B cell (primary cell): ENCODE measurements at regions not wholly inside any gene's neighbourhood (a gene's known extent, or its start where the extent isn't known, plus 50 kb on each side); places are given as distances from the start of the nearest gene placed in this dataset.

Experiments used
- ATAC-seq: fragments of 200-7000 bp; cut with Tn5 transposase; one replicate; pipeline ENCODE4 v1.10.0; 2021; ENCODE audit warnings: low read depth, mild to moderate bottlenecking, moderate number of reproducible peaks, moderate library complexity
- CTCF ChIA-PET: fragments of 350-600 bp; sonication (Branson Sonifier 250); formaldehyde crosslinking; loops from one replicate; lab custom pipeline; 2021; ENCODE audit warnings: antibody characterized with exemption, inconsistent platforms; lab: Charles Lee
- POLR2A ChIA-PET: fragments of 350-600 bp; sonication (Branson Sonifier 250); formaldehyde crosslinking; loops from one replicate; lab custom pipeline; 2021; ENCODE audit warnings: antibody characterized with exemption; lab: Charles Lee
- DNase-seq: peaks from one replicate; pipeline ENCODE4 v3.0.0; 2013
- H2AFZ ChIP-seq: 2 replicates; pipeline ENCODE4 v1.6.1; 2012; ENCODE audit warnings: mild to moderate bottlenecking, low read depth, low read length; ENCODE audit not compliant: insufficient read depth, poor library complexity, severe bottlenecking
- H3K27ac ChIP-seq, 2 donors: 1 replicate in 1 of 2; 2 replicates in 1 of 2; pipeline ENCODE4 v1.5.1; 2012 to 2013; ENCODE audit warnings: low read length in 2 of 2, mild to moderate bottlenecking in 2 of 2, moderate library complexity in 1 of 2
- H3K27me3 ChIP-seq, 4 experiments: fragments of 200-600 bp in 1 of 4; sonication (generic) in 1 of 4; replicated peaks in 1 of 4; 1 replicate in 2 of 4; 2 replicates in 2 of 4; pipeline versions ENCODE4 v1.6.1 to v1.7.0; 2013 to 2016; ENCODE audit warnings: low read length in 3 of 4, mild to moderate bottlenecking in 2 of 4, mixed read lengths in 1 of 4, moderate library complexity in 1 of 4; ENCODE audit not compliant: insufficient read depth in 4 of 4, control insufficient read depth in 3 of 4; ENCODE audit errors: control extremely low read depth in 1 of 4
- H3K36me3 ChIP-seq, 2 experiments: replicated peaks in 1 of 2; 1 replicate in 1 of 2; 2 replicates in 1 of 2; pipeline versions ENCODE4 v1.6.1 to v1.7.1; 2013; ENCODE audit warnings: low read length in 1 of 2; ENCODE audit not compliant: insufficient read depth in 2 of 2, control insufficient read depth in 1 of 2; ENCODE audit errors: control extremely low read depth in 1 of 2, extremely low read depth in 1 of 2
- H3K4me1 ChIP-seq, 2 donors: fragments of 200-600 bp in 1 of 2; sonication (generic) in 1 of 2; 1 replicate in 1 of 2; 2 replicates in 1 of 2; pipeline versions ENCODE4 v1.5.1 to v1.6.1; 2013 to 2017; ENCODE audit warnings: low read length in 2 of 2; ENCODE audit not compliant: control insufficient read depth in 2 of 2, insufficient read depth in 2 of 2
- H3K4me2 ChIP-seq: replicated peaks from 2 replicates; pipeline ENCODE3; 2012; ENCODE audit warnings: mild to moderate bottlenecking, low read depth, low read length; ENCODE audit not compliant: poor library complexity, severe bottlenecking
- H3K4me3 ChIP-seq, 5 experiments: fragments of 200-600 bp in 1 of 5; sonication (generic) in 1 of 5; 1 replicate in 3 of 5; 2 replicates in 2 of 5; pipeline versions ENCODE4 v1.5.1 to v1.7.0; 2011 to 2016; ENCODE audit warnings: low read length in 4 of 5, mild to moderate bottlenecking in 4 of 5, low read depth in 2 of 5, control low read depth in 1 of 5, moderate library complexity in 1 of 5; ENCODE audit not compliant: insufficient read depth in 1 of 5; ENCODE audit errors: control extremely low read depth in 1 of 5, extremely low read depth in 1 of 5
- H3K79me2 ChIP-seq: fragments of 200-600 bp; sonication (generic); one replicate; pipeline ENCODE4 v1.6.0; 2016; ENCODE audit warnings: low read length; ENCODE audit not compliant: control insufficient read depth, insufficient read depth
- H3K9ac ChIP-seq: fragments of 200-600 bp; sonication (generic); 2 replicates; pipeline ENCODE4 v1.6.1; 2017; ENCODE audit warnings: mild to moderate bottlenecking, low read length, moderate library complexity
- H3K9me3 ChIP-seq, 3 donors: one replicate each; pipeline versions ENCODE4 v1.6.1 to v1.7.1; 2013; ENCODE audit warnings: low read length in 2 of 3; ENCODE audit not compliant: control insufficient read depth in 2 of 3, insufficient read depth in 1 of 3; ENCODE audit errors: control extremely low read depth in 1 of 3
- H4K20me1 ChIP-seq: 2 replicates; pipeline ENCODE4 v1.6.0; 2012; ENCODE audit warnings: mild to moderate bottlenecking, low read length; ENCODE audit not compliant: insufficient read depth, control insufficient read depth, poor library complexity, severe bottlenecking
- H3K27ac Mint-ChIP-seq: one replicate; pipeline ENCODE4 v1.8.0; 2021; ENCODE audit warnings: mixed read lengths
- H3K27me3 Mint-ChIP-seq: one replicate; pipeline ENCODE4 v1.8.0; 2021; ENCODE audit warnings: mixed read lengths
- H3K4me1 Mint-ChIP-seq: one replicate; pipeline ENCODE4 v1.8.0; 2021; ENCODE audit warnings: mixed read lengths
- H3K4me3 Mint-ChIP-seq: one replicate; pipeline ENCODE4 v1.8.0; 2021; ENCODE audit warnings: mixed read lengths
- H3K9me3 Mint-ChIP-seq: one replicate; pipeline ENCODE4 v1.8.0; 2022; ENCODE audit warnings: mixed read lengths; ENCODE audit not compliant: insufficient read depth
- CTCF ChIP-seq: fragments of 200-600 bp; IDR thresholded peaks from one replicate; pipeline ENCODE4 v1.8.0; 2022; ENCODE audit warnings: antibody characterized with exemption, mild to moderate bottlenecking
- EZH2 ChIP-seq: IDR thresholded peaks from 2 replicates; pipeline ENCODE4 v1.6.1; 2012; ENCODE audit warnings: borderline replicate concordance, low read depth, mild to moderate bottlenecking, moderate library complexity, low read length; ENCODE audit not compliant: insufficient read depth, poor library complexity, severe bottlenecking
- WGBS: methylation state at CpG from one replicate; pipeline ENCODE4 v1.1.5; 2013; ENCODE audit warnings: missing lambda C conversion rate; ENCODE audit not compliant: insufficient coverage; 5-methylcytosine and 5-hydroxymethylcytosine counted together
- intact Hi-C: fragments of 100-400 bp; cut with micrococcal nuclease; formaldehyde crosslinking; loops from one replicate; pipeline ENCODE4 v1.10.0; 2022

- H3K4me1 ChIP-seq: no peaks in the 10 kb centered on the region
- Mint-ChIP-seq H3K4me3 (no peak overlapping the region), H3K27me3 (peaks cover 4% of the 10 kb centered on the region), H3K9me3 (no peaks in the 10 kb centered on the region), H3K27ac (no peak overlapping the region), H3K4me1 (no peaks in the 10 kb centered on the region)
- H4K20me1 ChIP-seq: no peaks in the 10 kb centered on the region
- no peak for DNase-seq
- no peak overlapping the region for H3K27ac ChIP-seq
- no peak overlapping the region for H2AFZ ChIP-seq
- TF ChIP-seq CTCF (no peak), EZH2 (no peak)
- H3K27me3 ChIP-seq: no peaks in the 10 kb centered on the region
- H3K9ac ChIP-seq: no peak overlapping the region
- ATAC-seq: no peak
- H3K9me3 ChIP-seq: peaks cover 0 to 2% (median 0%) of the 10 kb centered on the region in 3 donors
- no peak overlapping the region for H3K4me3 ChIP-seq
- intact Hi-C loops: no loop called here
- ChIA-PET POLR2A (no interaction called here), CTCF (no interaction called here)
- 83% methylated on average over 8 of the region's 8 CpGs for WGBS
- no peaks in the 10 kb centered on the region for H3K79me2 ChIP-seq
- H3K36me3 ChIP-seq: no peaks in the 10 kb centered on the region
- no peak overlapping the region for H3K4me2 ChIP-seq
These were observed 113.0 kb upstream of the ERG start for GRCh38 chr21:38611277-38611676.

GRCh38 chr21:38613686-38614085 is 115.4 kb upstream of the ERG start:
- no peaks in the 10 kb centered on the region for H3K4me1 ChIP-seq
- no peak overlapping the region for H3K27ac Mint-ChIP-seq
- peaks cover 0 to 2% (median 0%) of the 10 kb centered on the region in 3 donors for H3K9me3 ChIP-seq
- H3K27ac ChIP-seq: no peak overlapping the region
- ATAC-seq: no peak
- no peaks in the 10 kb centered on the region for H3K4me1 Mint-ChIP-seq
- H3K27me3 ChIP-seq: no peaks in the 10 kb centered on the region
- H2AFZ ChIP-seq: no peak overlapping the region
- no peak overlapping the region for H3K4me2 ChIP-seq
- no peaks in the 10 kb centered on the region for H3K36me3 ChIP-seq
- no peak for DNase-seq
- H3K9me3 Mint-ChIP-seq: no peaks in the 10 kb centered on the region
- no peaks in the 10 kb centered on the region for H3K79me2 ChIP-seq
- no peak overlapping the region for H3K4me3 ChIP-seq
- CTCF ChIA-PET: no interaction called here
- peaks cover 4% of the 10 kb centered on the region for H3K27me3 Mint-ChIP-seq
- no peak overlapping the region for H3K9ac ChIP-seq
- TF ChIP-seq EZH2: no peak
- 90% methylated on average over 5 of the region's 6 CpGs for WGBS
- no peaks in the 10 kb centered on the region for H4K20me1 ChIP-seq
- intact Hi-C loops: no loop called here
- H3K4me3 Mint-ChIP-seq: no peak overlapping the region
- POLR2A ChIA-PET: no interaction called here
